Fibroblast of pulmonary artery (primary cell): ENCODE measurements at regions not wholly inside any gene's neighbourhood (a gene's known extent, or its start where the extent isn't known, plus 50 kb on each side); places are given as distances from the start of the nearest gene placed in this dataset.

Experiments
- DNase-seq: peaks from one replicate; pipeline ENCODE4 v3.0.0-alpha.2; 2010; ENCODE audit warnings: low read depth
- H3K4me3 ChIP-seq: replicated peaks from 2 replicates; pipeline ENCODE4 v1.5.1; 2011; ENCODE audit warnings: low read depth, mild to moderate bottlenecking, control low read depth, low read length, moderate library complexity
- TF ChIP-seq, protein P1 (sequence below): IDR thresholded peaks from 2 replicates; pipeline ENCODE4 v1.5.1; 2011; ENCODE audit warnings: mild to moderate bottlenecking, control low read depth, low read length, inconsistent platforms; ENCODE audit errors: missing control alignments

DNA sequence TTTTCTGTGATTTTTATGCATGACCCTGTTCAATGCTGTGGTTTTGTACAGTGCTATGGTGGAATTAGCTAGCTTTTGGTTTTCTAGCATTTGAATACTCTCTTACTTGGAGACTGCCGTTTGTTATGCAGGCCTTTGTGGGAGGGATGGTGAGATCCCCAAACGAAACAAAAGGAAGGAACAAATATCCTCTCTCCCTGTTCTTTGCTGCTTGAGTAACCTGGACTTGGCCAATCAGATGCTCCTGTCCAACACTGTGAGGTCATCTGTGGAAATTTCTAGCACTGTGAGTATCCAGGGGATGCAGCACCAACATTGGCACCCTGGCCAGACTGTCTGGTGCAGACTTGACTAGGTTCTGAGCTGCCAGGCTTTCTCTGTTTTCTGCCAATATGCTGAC lies 314.4 kb downstream of the ANKRD30A start:
- TF ChIP-seq, protein P1, sequence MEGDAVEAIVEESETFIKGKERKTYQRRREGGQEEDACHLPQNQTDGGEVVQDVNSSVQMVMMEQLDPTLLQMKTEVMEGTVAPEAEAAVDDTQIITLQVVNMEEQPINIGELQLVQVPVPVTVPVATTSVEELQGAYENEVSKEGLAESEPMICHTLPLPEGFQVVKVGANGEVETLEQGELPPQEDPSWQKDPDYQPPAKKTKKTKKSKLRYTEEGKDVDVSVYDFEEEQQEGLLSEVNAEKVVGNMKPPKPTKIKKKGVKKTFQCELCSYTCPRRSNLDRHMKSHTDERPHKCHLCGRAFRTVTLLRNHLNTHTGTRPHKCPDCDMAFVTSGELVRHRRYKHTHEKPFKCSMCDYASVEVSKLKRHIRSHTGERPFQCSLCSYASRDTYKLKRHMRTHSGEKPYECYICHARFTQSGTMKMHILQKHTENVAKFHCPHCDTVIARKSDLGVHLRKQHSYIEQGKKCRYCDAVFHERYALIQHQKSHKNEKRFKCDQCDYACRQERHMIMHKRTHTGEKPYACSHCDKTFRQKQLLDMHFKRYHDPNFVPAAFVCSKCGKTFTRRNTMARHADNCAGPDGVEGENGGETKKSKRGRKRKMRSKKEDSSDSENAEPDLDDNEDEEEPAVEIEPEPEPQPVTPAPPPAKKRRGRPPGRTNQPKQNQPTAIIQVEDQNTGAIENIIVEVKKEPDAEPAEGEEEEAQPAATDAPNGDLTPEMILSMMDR: no peak
- no peak for DNase-seq
- H3K4me3 ChIP-seq: no peak overlapping the region

DNA sequence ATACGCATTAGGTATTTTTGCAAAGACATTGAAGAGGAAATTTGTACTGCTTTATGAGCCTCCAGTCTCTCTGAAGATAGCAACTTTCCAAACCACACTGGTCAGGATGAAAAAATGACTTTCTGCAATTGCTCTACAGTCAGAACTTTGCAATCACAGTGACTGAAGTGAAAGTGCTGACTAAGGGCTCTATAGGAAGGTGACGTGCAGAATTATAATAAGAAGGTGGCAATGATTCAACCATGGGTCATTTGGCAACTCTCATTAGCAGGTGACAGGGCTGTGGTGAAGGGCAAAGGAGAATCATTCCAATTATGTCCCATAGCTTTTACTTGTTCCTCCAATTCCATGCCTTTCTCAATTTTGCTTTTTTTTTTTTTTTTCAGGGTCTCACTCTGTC lies 311.0 kb downstream of the ANKRD30A start:
- DNase-seq: no peak
- no peak overlapping the region for H3K4me3 ChIP-seq
- TF ChIP-seq, protein P1: no peak

DNA sequence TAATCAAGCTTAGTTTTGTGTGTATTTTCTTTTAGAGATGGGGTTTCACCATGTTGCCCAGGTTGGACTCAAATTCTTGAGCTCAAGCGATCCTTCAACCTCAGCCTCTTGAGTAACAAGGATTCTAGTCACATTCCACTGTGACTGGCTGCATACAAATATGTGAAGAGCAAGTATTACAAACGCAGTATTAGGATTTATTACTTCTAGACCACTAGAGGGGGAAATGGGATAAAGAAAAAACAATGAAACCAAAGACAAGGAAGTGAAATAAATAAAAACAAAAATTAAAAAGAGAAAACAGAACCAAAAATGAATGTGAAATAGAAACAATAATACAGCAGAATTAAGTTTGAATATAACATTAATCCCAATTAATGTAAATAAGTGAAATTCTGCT lies 308.7 kb downstream of the ANKRD30A start:
- no peak overlapping the region for H3K4me3 ChIP-seq
- DNase-seq: peak; percentile 3
- TF ChIP-seq, protein P1: peak; percentile 1
